Osteocyte (in vitro differentiated cells): ENCODE measurements at regions not wholly inside any gene's neighbourhood (a gene's known extent, or its start where the extent isn't known, plus 50 kb on each side); places are given as distances from the start of the nearest gene placed in this dataset.

Source experiments
- DNase-seq: peaks from one replicate; pipeline ENCODE4 v3.0.0; 2021; ENCODE audit warnings: mixed read lengths; ENCODE audit not compliant: unreplicated experiment; ENCODE audit errors: extremely low spot score
- H3K27ac Mint-ChIP-seq: one replicate; pipeline ENCODE4 v1.8.0; 2021; ENCODE audit warnings: mild to moderate bottlenecking, mixed read lengths; ENCODE audit not compliant: unreplicated experiment
- H3K27me3 Mint-ChIP-seq: one replicate; pipeline ENCODE4 v1.8.0; 2021; ENCODE audit warnings: mixed read lengths; ENCODE audit not compliant: unreplicated experiment
- H3K36me3 Mint-ChIP-seq: one replicate; pipeline ENCODE4 v1.8.0; 2021; ENCODE audit warnings: mixed read lengths; ENCODE audit not compliant: unreplicated experiment
- H3K4me1 Mint-ChIP-seq: one replicate; pipeline ENCODE4 v1.8.0; 2021; ENCODE audit warnings: mixed read lengths; ENCODE audit not compliant: unreplicated experiment
- H3K4me3 Mint-ChIP-seq: one replicate; pipeline ENCODE4 v1.8.0; 2021; ENCODE audit warnings: mild to moderate bottlenecking, moderate library complexity, mixed read lengths; ENCODE audit not compliant: unreplicated experiment
- H3K9me3 Mint-ChIP-seq: one replicate; pipeline ENCODE4 v1.8.0; 2021; ENCODE audit warnings: mixed read lengths; ENCODE audit not compliant: unreplicated experiment
- TF ChIP-seq, protein P1 (sequence below): fragments of 200-600 bp; sonication (generic); IDR thresholded peaks from 2 replicates; pipeline ENCODE4 v1.5.0; 2021; ENCODE audit warnings: antibody characterized with exemption, mild to moderate bottlenecking, moderate library complexity

DNA sequence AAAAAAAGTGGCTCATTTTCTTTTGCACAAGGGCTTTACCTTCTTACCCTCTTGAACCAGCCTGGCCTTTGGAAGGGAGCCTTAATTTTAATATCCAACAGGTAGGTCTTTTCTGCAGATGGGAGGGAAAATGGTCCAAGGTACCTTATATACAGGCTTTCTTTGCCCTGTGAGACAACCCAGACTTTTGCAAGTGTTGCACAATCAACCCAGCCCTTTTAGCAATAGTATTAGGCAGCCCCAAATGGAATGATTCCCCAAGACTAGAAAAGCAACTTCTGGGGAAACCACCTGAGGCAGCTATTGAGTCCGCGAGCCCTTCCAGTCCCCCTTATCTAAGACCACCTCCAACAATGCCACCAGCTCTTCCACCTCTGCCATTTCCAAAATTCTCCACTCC lies 1138.3 kb downstream of the XPNPEP1 start:
- DNase-seq: no peak
- no peak overlapping the region for H3K4me3 Mint-ChIP-seq
- H3K27ac Mint-ChIP-seq: no peak overlapping the region
- H3K36me3 Mint-ChIP-seq: no peaks in the 10 kb centered on the region
- no peaks in the 10 kb centered on the region for H3K4me1 Mint-ChIP-seq
- H3K27me3 Mint-ChIP-seq: no peaks in the 10 kb centered on the region
- peaks cover 59% of the 10 kb centered on the region for H3K9me3 Mint-ChIP-seq
- TF ChIP-seq, protein P1, sequence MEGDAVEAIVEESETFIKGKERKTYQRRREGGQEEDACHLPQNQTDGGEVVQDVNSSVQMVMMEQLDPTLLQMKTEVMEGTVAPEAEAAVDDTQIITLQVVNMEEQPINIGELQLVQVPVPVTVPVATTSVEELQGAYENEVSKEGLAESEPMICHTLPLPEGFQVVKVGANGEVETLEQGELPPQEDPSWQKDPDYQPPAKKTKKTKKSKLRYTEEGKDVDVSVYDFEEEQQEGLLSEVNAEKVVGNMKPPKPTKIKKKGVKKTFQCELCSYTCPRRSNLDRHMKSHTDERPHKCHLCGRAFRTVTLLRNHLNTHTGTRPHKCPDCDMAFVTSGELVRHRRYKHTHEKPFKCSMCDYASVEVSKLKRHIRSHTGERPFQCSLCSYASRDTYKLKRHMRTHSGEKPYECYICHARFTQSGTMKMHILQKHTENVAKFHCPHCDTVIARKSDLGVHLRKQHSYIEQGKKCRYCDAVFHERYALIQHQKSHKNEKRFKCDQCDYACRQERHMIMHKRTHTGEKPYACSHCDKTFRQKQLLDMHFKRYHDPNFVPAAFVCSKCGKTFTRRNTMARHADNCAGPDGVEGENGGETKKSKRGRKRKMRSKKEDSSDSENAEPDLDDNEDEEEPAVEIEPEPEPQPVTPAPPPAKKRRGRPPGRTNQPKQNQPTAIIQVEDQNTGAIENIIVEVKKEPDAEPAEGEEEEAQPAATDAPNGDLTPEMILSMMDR: no peak

DNA sequence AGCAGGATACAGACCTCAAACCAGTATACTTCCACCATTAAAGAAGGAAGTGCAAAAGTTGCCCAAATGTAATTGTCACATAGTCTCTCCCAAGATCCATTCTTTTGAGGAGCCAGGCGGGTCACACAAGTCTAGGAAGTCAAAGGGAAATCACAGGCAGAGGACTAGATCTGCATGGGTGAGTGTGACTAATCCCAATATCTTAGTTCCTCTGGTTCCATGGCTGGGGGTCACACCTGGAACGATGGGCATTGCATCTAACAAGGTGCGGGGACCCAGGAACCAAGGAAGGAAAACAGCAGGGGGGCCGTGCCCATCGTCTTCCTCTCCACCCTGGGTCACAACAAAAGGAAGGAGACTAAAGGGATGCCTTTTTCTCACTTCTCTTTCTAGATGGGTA lies 1138.8 kb downstream of the XPNPEP1 start:
- DNase-seq: no peak
- H3K27me3 Mint-ChIP-seq: no peaks in the 10 kb centered on the region
- H3K36me3 Mint-ChIP-seq: no peaks in the 10 kb centered on the region
- TF ChIP-seq, protein P1: no peak
- peaks cover 58% of the 10 kb centered on the region for H3K9me3 Mint-ChIP-seq
- no peak overlapping the region for H3K4me3 Mint-ChIP-seq
- no peak overlapping the region for H3K27ac Mint-ChIP-seq
- no peaks in the 10 kb centered on the region for H3K4me1 Mint-ChIP-seq

DNA sequence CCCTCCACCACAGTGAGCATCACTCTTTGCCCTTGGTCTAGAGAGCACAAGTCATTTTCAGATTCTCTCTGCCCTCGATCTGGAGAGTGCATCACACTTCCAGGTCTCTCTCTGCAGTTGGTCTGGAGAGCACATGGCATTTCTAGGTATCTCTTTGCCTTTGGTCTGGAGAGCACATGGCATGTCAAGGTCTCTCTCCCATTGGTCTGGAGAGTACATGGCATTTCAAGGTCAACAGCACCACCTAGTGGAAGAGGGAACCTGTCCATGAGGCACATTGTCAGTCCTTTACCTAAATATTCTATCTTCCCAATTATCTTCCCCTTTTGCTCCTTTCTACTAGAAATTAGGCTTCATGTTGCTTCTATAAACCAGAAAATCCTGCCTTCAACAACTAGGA lies 1139.4 kb downstream of the XPNPEP1 start:
- no peak overlapping the region for H3K27ac Mint-ChIP-seq
- TF ChIP-seq, protein P1: no peak
- DNase-seq: no peak
- H3K36me3 Mint-ChIP-seq: no peaks in the 10 kb centered on the region
- H3K9me3 Mint-ChIP-seq: peaks cover 55% of the 10 kb centered on the region
- no peaks in the 10 kb centered on the region for H3K4me1 Mint-ChIP-seq
- H3K27me3 Mint-ChIP-seq: no peaks in the 10 kb centered on the region
- H3K4me3 Mint-ChIP-seq: no peak overlapping the region

DNA sequence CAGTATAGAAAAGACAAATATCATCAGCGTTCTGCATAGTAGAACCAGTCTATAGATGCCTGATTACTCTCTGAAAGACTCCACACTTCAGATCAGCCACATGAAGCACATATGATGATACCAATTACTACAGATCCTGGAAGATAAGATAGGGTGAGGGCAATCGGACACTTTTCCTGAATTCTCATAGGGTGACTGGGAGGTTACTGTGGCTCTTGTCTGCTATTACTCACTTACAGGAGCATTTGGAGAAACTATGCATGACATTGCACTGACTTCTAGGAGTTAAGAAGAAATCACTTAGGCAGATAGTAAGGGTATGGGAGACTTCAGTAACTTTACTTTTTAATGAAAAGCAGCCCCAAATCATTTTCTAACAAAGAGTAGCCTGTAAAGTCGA lies 1140.9 kb downstream of the XPNPEP1 start:
- Mint-ChIP-seq H3K27me3 (no peaks in the 10 kb centered on the region), H3K4me1 (no peaks in the 10 kb centered on the region), H3K9me3 (peaks cover 51% of the 10 kb centered on the region), H3K27ac (no peak overlapping the region), H3K4me3 (no peak overlapping the region), H3K36me3 (no peaks in the 10 kb centered on the region)
- DNase-seq: no peak
- TF ChIP-seq, protein P1: no peak

DNA sequence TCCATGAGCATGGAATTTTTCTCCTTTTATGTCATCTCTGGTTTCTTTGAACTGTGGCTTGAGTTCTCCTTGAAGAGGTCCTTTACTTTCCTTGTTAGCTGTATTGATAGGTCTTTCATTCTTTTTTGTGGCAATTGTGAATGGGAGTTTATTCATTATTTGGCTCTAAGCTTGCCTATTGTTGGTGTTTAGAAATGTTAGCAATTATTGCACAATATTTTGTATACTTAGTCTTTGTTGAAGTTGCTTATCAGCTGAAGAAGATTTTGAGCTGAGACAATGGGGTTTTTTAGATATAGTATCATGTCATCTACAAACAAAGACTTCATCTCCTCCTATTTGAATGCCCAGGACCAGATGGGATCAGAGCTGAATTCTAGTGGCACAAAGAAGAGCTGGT lies 1143.8 kb downstream of the XPNPEP1 start:
- no peak overlapping the region for H3K27ac Mint-ChIP-seq

More for the DNA sequence above, 1143.8 kb downstream of the XPNPEP1 start:
- Mint-ChIP-seq H3K4me1 (no peaks in the 10 kb centered on the region), H3K27me3 (no peaks in the 10 kb centered on the region), H3K4me3 (no peak overlapping the region), H3K36me3 (no peaks in the 10 kb centered on the region), H3K9me3 (peaks cover 44% of the 10 kb centered on the region)
- TF ChIP-seq, protein P1: no peak
- no peak for DNase-seq
